Endodermal cell (in vitro differentiated cells): ENCODE measurements at regions not wholly inside any gene's neighbourhood (a gene's known extent, or its start where the extent isn't known, plus 50 kb on each side); places are given as distances from the start of the nearest gene placed in this dataset.

Experiments used
- DNase-seq: peaks from one replicate; pipeline ENCODE4 v3.0.0-alpha.2; 2017
- H3K27ac ChIP-seq: 2 replicates; pipeline ENCODE4 v1.5.1; 2013; ENCODE audit warnings: mild to moderate bottlenecking, low read depth, low read length, moderate library complexity
- H3K27me3 ChIP-seq: 2 replicates; pipeline ENCODE4 v1.6.1; 2013; ENCODE audit warnings: mild to moderate bottlenecking, low read length, moderate library complexity; ENCODE audit not compliant: insufficient read depth, control insufficient read depth, poor library complexity, severe bottlenecking
- H3K36me3 ChIP-seq: 2 replicates; pipeline ENCODE4 v1.7.0; 2013; ENCODE audit warnings: mild to moderate bottlenecking, low read length, moderate library complexity; ENCODE audit not compliant: control insufficient read depth, insufficient read depth
- H3K4me1 ChIP-seq: one replicate; pipeline ENCODE4 v1.7.0; 2013; ENCODE audit warnings: low read length; ENCODE audit not compliant: control insufficient read depth, insufficient read depth
- H3K4me3 ChIP-seq: 2 replicates; pipeline ENCODE4 v1.5.1; 2013; ENCODE audit warnings: mild to moderate bottlenecking, low read length, moderate library complexity
- H3K9ac ChIP-seq: 2 replicates; pipeline ENCODE4 v1.6.1; 2013; ENCODE audit warnings: mild to moderate bottlenecking, low read length, moderate library complexity; ENCODE audit not compliant: poor library complexity, severe bottlenecking; ENCODE audit errors: extremely low read depth
- H3K9me3 ChIP-seq: 2 replicates; pipeline ENCODE4 v1.6.1; 2013; ENCODE audit warnings: mild to moderate bottlenecking, low read length, moderate library complexity; ENCODE audit not compliant: control insufficient read depth
- H3K27ac Mint-ChIP-seq: 2 replicates; pipeline ENCODE4 v1.8.0; 2020; ENCODE audit warnings: mixed read lengths
- H3K27me3 Mint-ChIP-seq: 2 replicates; pipeline ENCODE4 v1.8.0; 2021; ENCODE audit warnings: mild to moderate bottlenecking, mixed read lengths; ENCODE audit not compliant: insufficient read depth
- H3K36me3 Mint-ChIP-seq: 2 replicates; pipeline ENCODE4 v1.8.0; 2020; ENCODE audit warnings: low read depth, mixed read lengths
- H3K4me1 Mint-ChIP-seq: 2 replicates; pipeline ENCODE4 v1.8.0; 2020; ENCODE audit warnings: mixed read lengths
- H3K4me3 Mint-ChIP-seq: 2 replicates; pipeline ENCODE4 v1.8.0; 2020; ENCODE audit warnings: mild to moderate bottlenecking, moderate library complexity, mixed read lengths
- H3K9me3 Mint-ChIP-seq: 2 replicates; pipeline ENCODE4 v1.8.0; 2020; ENCODE audit warnings: mild to moderate bottlenecking, mixed read lengths
- CTCF ChIP-seq: fragments of 200-600 bp; sonication (generic); conservative IDR thresholded peaks from 2 replicates; pipeline ENCODE4 v1.5.0; 2021; ENCODE audit warnings: antibody characterized with exemption, mild to moderate bottlenecking
- WGBS, 2 experiments: methylation state at CpG; one replicate each; pipeline versions ENCODE4 v1.1.5 to v1.1.7; 2013; ENCODE audit warnings: missing lambda C conversion rate in 2 of 2, mixed read lengths in 1 of 2; ENCODE audit not compliant: insufficient coverage in 1 of 2, insufficient read length in 1 of 2; 5-methylcytosine and 5-hydroxymethylcytosine counted together

- H3K27me3 Mint-ChIP-seq = peaks cover 6% of the 10 kb centered on the region
- Histone ChIP-seq H3K36me3 (no peaks in the 10 kb centered on the region), H3K9me3 (peaks cover 9% of the 10 kb centered on the region), H3K27me3 (no peaks in the 10 kb centered on the region), H3K4me1 (peaks cover 5% of the 10 kb centered on the region), H3K9ac (no peak overlapping the region), H3K4me3 (no peak overlapping the region), H3K27ac (no peak overlapping the region)
- 98 to 100% methylated on average over 1 to 3 of the region's 3 CpGs for WGBS, 2 experiments
- DNase-seq = no peak
- H3K27ac Mint-ChIP-seq = no peak overlapping the region
- no peak for TF ChIP-seq CTCF
- H3K36me3 Mint-ChIP-seq = peaks cover 6% of the 10 kb centered on the region
- peaks cover 13% of the 10 kb centered on the region for H3K9me3 Mint-ChIP-seq
- H3K4me3 Mint-ChIP-seq = no peak overlapping the region
- peaks cover 22% of the 10 kb centered on the region for H3K4me1 Mint-ChIP-seq
These were observed 167.7 kb upstream of the SERPINE2 start for GRCh38 chr2:224206816-224207215.

GRCh38 chr2:224202281-224202865, 163.3 kb upstream of the SERPINE2 start:
- WGBS, 2 experiments = 82 to 91% methylated on average over 2 to 6 of the region's 6 CpGs
- no peak overlapping the region for H3K4me3 Mint-ChIP-seq
- H3K9me3 Mint-ChIP-seq = peaks cover 16% of the 10 kb centered on the region
- no peak overlapping the region for H3K27ac Mint-ChIP-seq
- H3K27ac ChIP-seq = no peak overlapping the region
- TF ChIP-seq CTCF = no peak
- H3K27me3 Mint-ChIP-seq = peaks cover 6% of the 10 kb centered on the region
- H3K4me1 ChIP-seq = no peaks in the 10 kb centered on the region
- no peak overlapping the region for H3K9ac ChIP-seq
- DNase-seq = no peak
- H3K9me3 ChIP-seq = peaks cover 16% of the 10 kb centered on the region
- H3K36me3 ChIP-seq = no peaks in the 10 kb centered on the region
- peaks cover 7% of the 10 kb centered on the region for H3K4me1 Mint-ChIP-seq
- H3K36me3 Mint-ChIP-seq = peaks cover 6% of the 10 kb centered on the region
- no peak overlapping the region for H3K4me3 ChIP-seq
- H3K27me3 ChIP-seq = no peaks in the 10 kb centered on the region

- Histone ChIP-seq H3K27me3 (no peaks in the 10 kb centered on the region), H3K27ac (no peak overlapping the region), H3K4me3 (no peak overlapping the region), H3K4me1 (no peaks in the 10 kb centered on the region), H3K9me3 (peaks cover 41% of the 10 kb centered on the region), H3K36me3 (no peaks in the 10 kb centered on the region), H3K9ac (no peak overlapping the region)
- Mint-ChIP-seq H3K27ac (no peak overlapping the region), H3K27me3 (peaks cover 2% of the 10 kb centered on the region), H3K4me1 (peaks cover 7% of the 10 kb centered on the region), H3K36me3 (peaks cover 20% of the 10 kb centered on the region), H3K4me3 (no peak overlapping the region), H3K9me3 (peaks cover 32% of the 10 kb centered on the region)
- WGBS, 2 experiments = 94 to 96% methylated on average over 5 of the region's 5 CpGs
- no peak for TF ChIP-seq CTCF
- DNase-seq = no peak
These were observed 159.3 kb upstream of the SERPINE2 start for GRCh38 chr2:224198436-224198835.
